ENCODE measurements at regions not wholly inside any gene's neighbourhood (a gene's known extent, or its start where the extent isn't known, plus 50 kb on each side); places are given as distances from the start of the nearest gene placed in this dataset.

GRCh38 chr7:91342346-91342745, 78.1 kb downstream of the FZD1 start:
- Histone ChIP-seq H3K4me3 (no peak overlapping the region), H3K9me3 (no peaks in the 10 kb centered on the region), H3K36me3 (ENCODE audit: low read depth) (no peaks in the 10 kb centered on the region), H3K4me1 (ENCODE audit: low read depth) (no peaks in the 10 kb centered on the region)
- TF ChIP-seq CTCF (IDR thresholded peaks at IDR 0.05) = no peak
- DNase-seq = no peak
- intact Hi-C loops (cut with DNase I, micrococcal nuclease) = no loop called here
- no peak for ATAC-seq

- Histone ChIP-seq H3K36me3 (ENCODE audit: low read depth) (no peaks in the 10 kb centered on the region), H3K9me3 (no peaks in the 10 kb centered on the region), H3K4me1 (ENCODE audit: low read depth) (no peaks in the 10 kb centered on the region), H3K4me3 (no peak overlapping the region)
- ATAC-seq (no peak), DNase-seq (no peak)
- intact Hi-C loops (cut with DNase I, micrococcal nuclease) = no loop called here
- no peak for TF ChIP-seq CTCF (IDR thresholded peaks at IDR 0.05)
These were observed 79.3 kb downstream of the FZD1 start for GRCh38 chr7:91343420-91343960.

- TF ChIP-seq CTCF (IDR thresholded peaks at IDR 0.05) = no peak
- Histone ChIP-seq H3K4me3 (no peak overlapping the region), H3K9me3 (no peaks in the 10 kb centered on the region), H3K4me1 (ENCODE audit: low read depth) (no peaks in the 10 kb centered on the region), H3K36me3 (ENCODE audit: low read depth) (no peaks in the 10 kb centered on the region)
- intact Hi-C loops (cut with DNase I, micrococcal nuclease) = no loop called here
- ATAC-seq = no peak
- DNase-seq = no peak
These were observed 79.9 kb downstream of the FZD1 start for GRCh38 chr7:91343996-91344629.

- intact Hi-C loops (cut with DNase I, micrococcal nuclease) = no loop called here
- ATAC-seq = no peak
- no peak for DNase-seq
- H3K9me3 ChIP-seq = no peaks in the 10 kb centered on the region
- no peak overlapping the region for H3K4me3 ChIP-seq
- H3K4me1 ChIP-seq (ENCODE audit: low read depth) = no peaks in the 10 kb centered on the region
- TF ChIP-seq CTCF (IDR thresholded peaks at IDR 0.05) = no peak
- no peaks in the 10 kb centered on the region for H3K36me3 ChIP-seq (ENCODE audit: low read depth)
These were observed 80.7 kb downstream of the FZD1 start for GRCh38 chr7:91344911-91345310.

GRCh38 chr7:91345449-91345848, 81.2 kb downstream of the FZD1 start:
- no peak for TF ChIP-seq CTCF (IDR thresholded peaks at IDR 0.05)
- Histone ChIP-seq H3K36me3 (ENCODE audit: low read depth) (no peaks in the 10 kb centered on the region), H3K4me3 (no peak overlapping the region), H3K4me1 (ENCODE audit: low read depth) (no peaks in the 10 kb centered on the region), H3K9me3 (no peaks in the 10 kb centered on the region)
- DNase-seq = no peak
- ATAC-seq = no peak
- intact Hi-C loops (cut with DNase I, micrococcal nuclease) = no loop called here

- DNase-seq = no peak
- no peak overlapping the region for H3K4me3 ChIP-seq
- no peaks in the 10 kb centered on the region for H3K4me1 ChIP-seq (ENCODE audit: low read depth)
- intact Hi-C loops (cut with DNase I, micrococcal nuclease) = no loop called here
- no peaks in the 10 kb centered on the region for H3K9me3 ChIP-seq
- no peak for ATAC-seq
- TF ChIP-seq CTCF (IDR thresholded peaks at IDR 0.05) = no peak
- H3K36me3 ChIP-seq (ENCODE audit: low read depth) = no peaks in the 10 kb centered on the region
These were observed 82.2 kb downstream of the FZD1 start for GRCh38 chr7:91346426-91346825.
